Activated CD4-positive, alpha-beta T cell treated with anti-CD3 and anti-CD28 coated beads, Interleukin-2, Interleukin-6, amounts not matched to agents 100 ng/mL and 50 ng/mL, durations not matched to agents 16 hours and 8 hours (primary cell): ENCODE measurements at regions not wholly inside any gene's neighbourhood (a gene's known extent, or its start where the extent isn't known, plus 50 kb on each side); places are given as distances from the start of the nearest gene placed in this dataset.
A peak's percentile ranks its signal among the peaks of the same experiment; 100 is the strongest.

ENCODE experiments used
- DNase-seq: peaks from one replicate; pipeline ENCODE4 v3.0.0-alpha.2; 2020

DNA sequence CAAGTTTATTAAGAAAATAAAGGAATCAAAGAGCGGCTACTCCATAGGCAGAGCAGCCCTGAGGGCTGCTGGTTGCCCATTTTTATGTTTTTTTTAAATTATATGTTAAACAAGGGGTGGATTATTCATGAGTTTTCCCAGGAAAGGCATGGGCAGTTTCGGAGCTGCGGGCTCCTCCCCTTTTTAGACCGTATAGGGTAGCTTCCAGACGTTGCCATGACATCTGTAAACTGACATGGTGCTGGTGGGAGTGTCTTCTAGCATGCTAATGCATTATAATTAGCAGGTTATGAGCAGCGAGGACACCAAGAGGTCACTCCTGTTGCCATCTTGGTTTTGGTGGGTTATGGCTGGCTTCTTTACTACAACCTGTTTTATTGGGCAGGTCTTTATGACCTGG, 301.8 kb downstream of the TFAP2C start:
- DNase-seq, result no peak

DNA sequence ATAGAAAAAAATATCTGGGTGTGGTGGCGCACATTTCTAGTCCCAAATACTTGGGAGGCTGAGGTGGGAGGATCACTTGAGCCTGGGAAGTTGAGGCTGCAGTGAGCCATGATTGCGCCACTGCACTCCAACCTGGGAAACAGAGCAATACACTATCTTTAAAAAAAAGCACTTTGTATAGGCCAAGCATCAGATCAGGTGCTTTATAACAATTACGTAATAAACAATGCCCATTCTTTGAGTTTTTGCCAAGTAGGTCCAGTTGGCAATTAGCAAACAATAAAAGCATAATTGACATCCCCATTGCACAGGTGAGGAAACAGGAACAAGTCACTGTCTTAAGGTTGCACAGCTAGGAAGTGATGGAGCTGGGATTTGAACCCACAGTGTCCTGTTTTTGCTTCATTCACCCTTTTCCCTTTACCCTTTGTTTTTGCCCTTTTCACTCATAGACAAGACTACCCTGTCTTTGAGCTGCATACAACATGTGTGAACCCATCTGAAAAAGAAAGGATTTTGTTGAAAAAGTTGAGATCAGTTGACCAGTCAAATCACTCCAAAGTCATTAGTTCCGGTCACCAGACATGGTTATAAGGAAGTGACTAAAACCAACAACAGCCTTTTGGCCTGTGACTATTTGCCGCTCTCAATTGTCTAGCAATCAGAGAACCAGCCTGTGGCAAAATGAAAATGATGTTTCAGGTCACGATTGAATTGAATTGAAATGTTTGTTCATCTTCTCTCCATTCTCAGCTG, 303.6 kb downstream of the TFAP2C start:
- DNase-seq, result no peak

DNA sequence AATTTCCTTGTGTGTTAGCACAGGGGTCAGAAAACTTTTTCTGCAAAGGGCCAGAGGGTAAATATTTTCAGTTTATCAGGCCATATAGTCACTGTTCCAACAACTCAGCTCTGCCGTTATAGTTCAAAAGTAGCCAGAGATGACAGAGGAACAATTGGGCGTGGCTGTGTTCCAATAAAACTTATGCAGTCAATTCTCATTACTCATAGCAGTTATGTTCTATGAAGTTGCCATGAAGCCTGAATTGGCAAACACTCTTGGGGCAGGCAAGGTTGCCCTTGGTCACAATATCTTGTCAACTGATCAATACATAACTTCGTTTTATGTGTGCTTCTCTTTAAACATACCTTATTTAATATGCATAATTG, 304.2 kb downstream of the TFAP2C start:
- DNase-seq, result no peak

DNA sequence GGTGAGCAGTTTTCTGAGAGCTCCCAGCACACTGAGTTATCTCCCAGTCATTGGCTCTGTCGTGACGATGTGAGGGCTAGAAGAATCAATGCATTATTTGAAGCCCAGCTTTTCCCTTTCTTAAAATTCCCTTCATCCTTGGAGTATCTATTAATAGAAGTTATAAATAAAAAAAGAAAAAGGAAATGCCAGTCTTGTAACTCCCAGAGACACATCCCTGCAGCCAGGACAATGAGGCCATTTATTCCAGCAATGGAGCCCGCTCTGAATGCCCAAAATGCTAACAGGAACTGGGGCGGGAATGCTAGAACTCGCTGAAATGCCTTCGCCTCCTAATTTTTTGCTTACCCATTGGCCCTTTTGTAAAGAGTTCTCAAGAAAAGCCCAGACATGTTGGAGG, 305.8 kb downstream of the TFAP2C start:
- DNase-seq, result no peak

DNA sequence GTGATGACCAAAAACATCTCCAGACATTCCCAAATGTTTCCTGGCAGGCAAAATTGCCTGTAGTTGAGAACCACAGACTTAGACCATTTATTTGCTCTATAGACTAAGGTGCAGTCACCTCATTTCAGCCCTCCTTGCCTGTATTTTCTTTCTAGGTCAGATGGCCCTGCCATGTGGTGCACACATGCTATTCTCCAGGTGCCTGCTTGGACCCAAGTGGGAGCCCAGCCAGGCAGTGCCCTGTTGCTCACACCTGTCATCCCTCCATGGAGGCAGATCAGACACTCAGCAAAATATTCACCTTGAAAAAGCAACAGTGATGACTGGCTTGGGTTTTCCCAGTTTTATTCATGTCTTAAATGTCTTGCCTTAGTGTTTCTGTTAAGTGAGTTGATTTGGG, 311.4 kb downstream of the TFAP2C start:
- no peak for DNase-seq

DNA sequence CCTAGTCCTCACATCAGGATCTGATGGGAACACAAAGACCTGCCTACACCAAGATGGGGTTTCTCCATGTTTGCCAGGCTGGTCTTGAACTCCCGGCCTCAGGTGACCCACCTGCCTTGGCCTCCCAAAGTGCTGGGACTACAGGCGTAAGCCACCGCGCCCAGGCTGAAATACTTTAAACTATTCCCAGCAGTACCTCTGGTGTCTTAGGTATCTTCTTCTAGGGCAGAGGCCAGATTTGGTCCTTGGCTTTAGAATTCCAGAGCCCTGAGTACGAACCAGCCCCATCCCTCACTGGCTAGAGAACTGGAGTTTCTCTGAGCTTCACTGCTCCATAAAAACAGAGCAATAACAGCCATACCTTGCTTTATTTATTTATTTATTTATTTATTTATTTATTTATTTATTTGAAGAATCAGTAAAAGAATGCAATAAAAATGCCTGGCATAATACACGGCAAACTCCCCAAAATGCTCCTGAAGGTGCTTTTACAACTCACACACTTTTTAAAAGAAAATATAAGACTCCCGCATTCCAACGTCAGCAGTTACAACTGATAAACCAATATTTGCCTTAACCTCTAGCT, 312.1 kb downstream of the TFAP2C start:
- DNase-seq, result no peak

DNA sequence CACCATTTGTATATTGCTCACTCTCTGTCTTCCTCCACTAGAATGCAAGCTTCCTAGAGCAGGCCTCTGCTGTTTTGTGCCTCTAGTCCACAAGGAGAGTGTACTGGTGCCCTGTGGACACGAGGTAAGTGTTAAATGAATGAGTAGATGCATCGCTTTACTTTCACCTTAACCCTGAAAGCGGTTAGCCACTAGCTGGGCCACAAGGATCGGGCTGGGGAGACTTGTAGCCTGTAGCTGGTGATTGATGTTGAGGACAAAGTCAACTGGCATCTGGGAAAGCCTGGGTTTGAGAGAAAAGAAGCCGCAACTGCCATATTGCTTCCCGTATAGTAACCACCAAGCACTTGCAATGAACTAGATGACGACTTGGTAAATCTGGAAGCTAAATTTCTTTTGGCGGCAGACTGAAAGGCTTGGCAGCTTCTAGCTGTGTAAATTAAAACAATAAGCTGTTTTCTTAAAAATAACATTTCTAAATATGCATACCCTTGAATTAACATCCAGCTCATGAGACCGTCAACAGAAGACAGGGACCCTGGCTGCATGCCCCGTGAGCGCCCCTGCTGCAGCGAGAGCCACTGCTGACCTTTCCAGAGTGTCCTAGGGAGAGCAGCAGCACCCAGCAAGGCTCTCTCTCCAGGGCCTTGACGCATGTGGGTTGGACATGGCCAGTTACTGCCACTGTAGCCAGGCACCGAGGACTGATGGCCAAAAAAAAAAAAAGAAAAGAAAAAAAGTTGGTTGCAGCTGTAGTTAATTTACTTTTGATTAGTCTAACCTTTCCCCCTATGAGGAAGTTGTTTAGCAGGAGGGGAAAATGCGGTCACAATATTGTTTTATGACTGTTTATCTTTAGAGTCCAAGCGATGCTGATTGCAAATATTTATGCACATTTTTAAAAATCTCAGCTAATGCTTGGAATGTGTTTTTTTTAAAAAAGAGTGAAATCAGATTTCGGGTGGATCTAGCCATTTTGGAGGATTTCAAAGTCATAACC, 315.1 kb downstream of the TFAP2C start:
- DNase-seq, result no peak

DNA sequence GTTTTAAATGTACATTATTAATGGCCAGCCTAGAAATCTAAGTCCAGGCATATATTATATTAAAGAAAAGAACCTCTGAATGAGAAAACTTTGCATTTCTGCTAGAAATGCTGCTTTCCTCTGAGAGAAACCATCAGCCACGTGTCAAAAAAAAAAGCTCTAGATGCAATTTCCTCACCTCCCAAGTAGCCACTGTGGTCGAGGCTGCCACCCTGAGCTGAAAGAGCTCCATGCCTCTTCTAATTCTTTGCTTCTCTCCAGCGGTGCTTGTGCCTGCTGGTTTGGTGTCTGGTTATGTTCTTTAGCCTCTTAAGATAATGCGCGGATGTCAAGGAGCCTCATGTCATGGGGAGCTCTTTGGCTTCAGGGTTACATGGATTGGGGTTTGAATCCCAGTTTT, 316.0 kb downstream of the TFAP2C start:
- no peak for DNase-seq

DNA sequence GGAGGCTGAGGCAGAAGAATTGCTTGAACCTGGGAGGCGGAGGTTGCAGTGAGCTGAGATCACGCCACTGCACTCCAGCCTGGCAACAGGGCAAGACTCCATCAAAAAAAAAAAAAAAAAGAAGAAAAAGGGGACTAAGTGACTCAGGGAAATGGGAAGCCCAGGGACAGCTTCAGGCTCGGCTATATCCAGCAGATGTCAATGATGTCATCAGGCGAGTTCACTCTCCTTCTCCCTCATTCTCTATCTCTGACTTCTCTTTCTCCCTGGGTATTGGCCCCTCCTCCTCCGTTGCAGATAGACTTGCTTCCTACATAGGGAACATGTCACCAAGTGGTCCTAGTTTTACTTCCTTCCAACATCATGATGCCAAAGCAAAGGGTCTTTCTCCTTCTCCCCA, 316.8 kb downstream of the TFAP2C start:
- DNase-seq, result no peak

DNA sequence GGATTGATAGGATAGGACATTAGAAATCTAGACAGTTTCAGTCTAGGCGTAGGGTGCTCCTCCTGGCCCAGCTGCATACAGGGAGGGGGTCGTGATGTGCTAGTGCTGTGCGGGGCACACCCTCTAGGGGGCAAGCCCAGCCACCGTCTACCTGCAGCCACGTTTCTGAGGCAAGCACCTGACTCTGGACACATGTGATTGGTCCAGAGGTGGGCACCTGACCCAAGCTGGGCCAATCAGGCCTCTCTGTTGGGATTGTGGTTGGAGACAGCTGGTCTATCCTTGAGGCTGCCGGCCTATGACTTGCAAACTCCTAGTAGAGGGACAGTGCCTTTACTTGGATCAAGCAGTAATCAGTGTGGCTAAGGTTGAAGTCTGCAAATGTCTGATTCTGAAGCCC, 317.1 kb downstream of the BMP7 start:
- DNase-seq, result no peak

DNA sequence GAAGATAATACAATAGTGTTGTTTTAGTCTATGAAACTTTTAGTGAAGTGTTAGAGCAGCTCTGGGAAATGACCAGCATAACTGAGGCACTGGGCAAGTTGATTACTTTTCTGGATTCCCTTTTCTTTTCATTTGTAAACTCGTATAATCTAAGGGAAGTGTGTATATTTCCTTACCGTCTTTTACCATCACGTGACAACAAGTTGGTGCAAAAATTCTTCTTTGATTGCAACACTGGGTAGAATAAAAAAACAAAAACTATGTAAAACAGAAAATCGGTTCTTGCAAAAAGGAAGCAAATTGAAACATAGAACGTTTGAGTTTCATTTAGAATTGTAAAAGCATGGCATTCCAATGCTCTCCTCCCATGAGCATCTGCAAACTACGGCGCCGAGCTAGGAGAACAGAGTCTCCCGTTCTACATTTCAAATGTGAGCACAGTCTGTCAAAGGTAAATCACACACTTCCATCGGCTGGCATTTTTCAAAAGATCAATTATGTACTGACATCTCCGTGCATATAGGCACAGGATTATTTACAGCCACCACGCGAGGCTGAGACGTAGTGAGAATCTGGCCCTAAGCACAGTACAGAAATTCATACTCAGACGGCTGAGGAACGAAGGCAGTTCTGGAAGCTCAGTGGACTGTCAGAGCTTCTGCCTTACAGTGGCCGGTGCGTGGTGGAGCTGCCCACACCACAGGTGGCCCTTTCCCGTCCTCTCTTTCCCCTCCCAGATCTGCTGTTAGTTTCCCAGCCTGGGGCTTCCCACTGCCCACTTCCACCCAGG, 314.0 kb downstream of the BMP7 start:
- DNase-seq, result no peak

DNA sequence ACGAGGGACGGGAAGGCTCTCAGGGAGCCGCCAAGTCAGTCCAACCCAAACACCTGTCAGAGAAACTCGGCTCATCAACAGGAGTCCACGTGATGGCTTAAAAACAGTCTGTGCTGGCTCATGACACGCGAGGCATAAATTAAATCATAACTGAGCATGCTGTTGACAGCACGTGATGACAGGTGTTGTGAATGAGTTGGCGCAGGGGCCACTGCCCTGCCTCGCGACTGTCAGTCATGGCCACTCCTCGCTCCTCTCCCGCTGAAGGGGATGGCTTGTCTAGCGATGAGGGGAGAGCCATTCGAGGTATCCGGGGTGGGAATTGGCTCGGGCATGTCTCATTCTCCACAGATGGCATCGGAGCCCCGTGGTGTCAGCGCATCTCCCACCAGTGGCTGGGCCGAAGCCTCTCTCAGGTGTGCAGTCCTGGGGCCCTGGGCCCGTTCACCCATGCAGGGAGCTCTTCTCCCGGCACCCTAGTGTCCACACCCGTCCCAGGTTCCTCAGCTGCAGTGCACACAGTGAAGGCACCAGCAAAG, 313.3 kb downstream of the BMP7 start:
- DNase-seq, result no peak

DNA sequence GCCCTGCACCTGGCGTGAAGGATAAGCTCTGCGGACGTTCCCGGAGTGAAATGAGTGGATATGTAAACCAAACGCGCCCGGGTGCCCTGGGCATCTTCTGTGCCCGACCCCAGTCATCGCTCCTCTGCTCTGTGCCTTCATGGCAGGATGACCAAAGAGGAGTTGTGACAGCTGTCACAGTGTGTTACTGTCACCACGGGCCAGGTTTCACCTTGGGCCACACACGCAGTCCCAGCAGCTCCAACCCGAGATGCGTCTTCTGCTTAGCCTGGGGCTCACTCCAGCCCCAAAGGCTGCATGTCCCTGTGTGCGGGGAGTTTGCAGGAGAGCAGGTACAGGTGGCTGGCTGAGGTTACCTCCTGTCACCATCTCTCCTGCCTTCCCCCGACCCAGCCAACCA, 311.6 kb downstream of the BMP7 start:
- no peak for DNase-seq

DNA sequence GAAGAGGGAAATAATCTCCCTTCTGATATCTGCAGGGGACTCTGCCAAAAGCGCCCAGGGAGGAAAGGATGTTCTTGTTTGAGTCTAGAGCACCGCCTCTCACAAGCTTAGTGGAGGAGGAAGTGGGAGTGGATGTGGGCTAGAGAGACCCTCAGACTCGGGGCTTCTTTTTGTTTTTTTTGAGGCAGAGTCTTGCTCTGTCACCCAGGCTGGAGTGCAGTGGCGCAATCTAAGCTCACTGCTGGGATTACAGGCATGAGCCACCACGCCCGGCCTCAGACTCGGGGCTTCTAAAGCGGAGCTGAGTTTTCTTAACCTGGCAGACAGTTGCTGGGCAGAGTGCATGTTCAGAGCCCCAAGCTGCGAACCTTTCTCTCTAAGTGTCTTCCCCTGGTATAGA, 310.8 kb downstream of the BMP7 start:
- no peak for DNase-seq

DNA sequence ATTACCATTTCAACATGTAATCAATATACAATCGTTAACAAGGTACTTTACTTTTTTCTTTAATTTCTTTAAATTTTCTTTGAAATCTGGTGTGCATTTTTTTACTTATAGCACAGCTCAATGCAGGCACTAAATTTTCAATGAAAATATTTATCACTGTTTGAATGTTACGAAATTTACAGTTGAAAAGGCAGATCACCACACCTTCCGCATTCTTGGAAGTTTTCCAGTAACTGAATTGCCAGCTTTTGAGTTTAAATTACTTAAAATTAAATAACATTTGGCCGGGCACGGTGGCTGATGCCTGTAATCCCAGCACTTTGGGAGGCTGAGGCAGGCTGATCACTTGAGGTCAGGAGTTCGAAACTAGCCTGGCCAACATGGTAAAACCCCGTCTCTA, 309.9 kb downstream of the BMP7 start:
- DNase-seq, result no peak

DNA sequence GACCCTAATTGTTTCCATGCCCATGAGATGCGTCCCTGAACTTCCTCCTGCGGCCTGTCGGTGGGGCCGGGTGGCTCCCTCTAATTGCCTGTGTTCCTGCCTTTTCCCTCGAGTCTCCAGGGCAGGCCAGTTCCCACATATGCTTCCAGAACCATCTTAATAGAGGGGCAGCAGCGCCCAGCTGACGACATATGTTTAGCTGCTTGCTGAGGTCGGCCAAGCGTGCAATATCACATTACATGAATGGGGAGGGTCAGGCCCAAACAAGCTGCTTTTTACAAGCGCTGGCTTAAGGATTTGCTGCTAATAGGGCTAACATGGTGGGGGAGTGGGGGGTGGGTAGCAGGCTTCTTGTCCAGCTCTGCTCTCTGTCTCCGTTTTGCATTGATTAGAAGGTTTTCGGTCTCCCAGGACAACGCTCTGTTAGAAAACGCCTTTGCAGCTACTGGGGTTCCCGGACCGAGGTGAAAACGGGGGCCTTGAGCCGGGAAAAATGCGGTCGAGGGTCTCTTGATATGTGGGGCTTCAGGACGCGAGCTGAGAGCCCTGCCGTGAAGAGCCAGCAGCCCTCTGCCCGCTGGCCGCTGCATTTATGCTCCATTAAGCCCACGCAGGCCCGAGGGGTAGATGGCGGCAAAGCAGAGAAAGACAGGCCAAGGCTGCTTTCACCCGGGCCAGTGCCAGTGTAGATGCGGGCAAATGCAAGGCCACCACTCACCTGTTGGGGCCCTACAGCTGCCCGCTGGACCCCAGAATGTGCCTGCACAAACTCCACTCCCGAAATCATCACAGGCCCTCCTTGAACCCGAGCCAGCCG, 308.5 kb downstream of the BMP7 start:
- no peak for DNase-seq

DNA sequence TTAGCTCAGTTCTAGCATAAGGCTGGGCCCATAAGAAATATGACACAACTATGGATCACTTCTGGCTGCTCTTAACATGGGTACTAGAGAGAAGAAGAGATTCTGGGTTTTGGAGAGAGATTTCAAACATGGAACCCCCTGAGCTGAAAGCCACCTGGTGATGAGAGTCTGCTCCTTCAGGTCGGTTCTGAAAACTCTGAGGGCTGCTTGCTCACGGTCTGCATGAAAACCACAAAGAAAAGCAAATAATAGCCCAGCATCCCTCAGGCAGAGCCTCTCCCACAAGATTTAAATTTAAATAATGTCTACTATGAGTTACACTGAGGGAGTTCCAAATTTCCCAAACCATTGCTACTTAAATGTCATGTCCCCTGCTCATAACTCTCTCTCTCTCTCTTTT, 301.5 kb downstream of the BMP7 start:
- DNase-seq, result no peak

DNA sequence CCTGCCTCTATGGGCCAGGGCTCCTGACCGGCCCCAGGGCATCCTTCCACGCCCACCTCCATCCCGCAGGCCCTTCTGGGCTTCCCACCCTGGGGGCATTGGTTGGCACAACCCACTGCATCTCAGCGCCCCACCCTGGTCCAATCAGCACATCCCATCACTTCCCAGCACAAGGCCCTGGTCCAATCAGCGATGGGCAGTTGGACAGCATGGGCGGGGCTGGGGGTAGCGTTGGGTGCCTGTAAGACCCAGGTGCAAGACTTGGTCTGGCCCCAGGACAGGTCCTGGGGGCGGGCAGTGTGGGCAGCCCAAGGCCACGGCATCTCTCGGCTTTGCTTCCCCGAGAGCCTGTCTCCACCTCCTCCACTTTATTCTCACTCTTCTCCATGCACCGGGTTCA, 298.5 kb downstream of the BMP7 start:
- DNase-seq, result no peak

DNA sequence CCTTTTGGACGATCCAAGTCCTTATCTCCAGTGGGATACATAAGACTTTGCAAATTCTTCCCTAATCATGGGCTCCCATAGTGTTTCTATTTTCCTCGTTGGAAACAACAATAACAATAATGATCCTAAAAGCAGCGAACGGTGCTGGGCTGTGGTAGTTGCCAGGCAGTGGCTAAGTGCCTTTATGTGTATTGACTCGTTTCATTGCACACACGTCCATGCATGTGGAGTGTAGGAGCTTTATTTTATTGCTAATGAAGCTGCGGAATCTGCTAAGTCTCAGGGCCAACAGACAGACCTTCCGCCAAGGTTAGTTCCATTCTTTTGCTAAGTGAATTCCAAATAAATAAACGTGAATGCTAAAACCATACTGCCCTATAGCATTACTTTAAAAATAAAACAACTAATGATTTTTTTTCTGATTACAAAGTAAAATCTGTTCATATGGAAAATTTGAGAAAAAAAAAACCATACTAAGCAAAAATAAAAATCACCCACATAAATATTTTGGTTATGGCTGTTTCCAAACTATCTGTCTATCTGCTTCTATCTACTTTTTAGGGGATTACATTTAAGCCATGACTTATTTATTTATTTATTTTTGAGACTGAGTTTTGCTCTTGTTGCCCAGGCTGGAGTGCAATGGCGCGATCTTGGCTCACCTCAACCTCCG, 297.9 kb downstream of the BMP7 start:
- no peak for DNase-seq

DNA sequence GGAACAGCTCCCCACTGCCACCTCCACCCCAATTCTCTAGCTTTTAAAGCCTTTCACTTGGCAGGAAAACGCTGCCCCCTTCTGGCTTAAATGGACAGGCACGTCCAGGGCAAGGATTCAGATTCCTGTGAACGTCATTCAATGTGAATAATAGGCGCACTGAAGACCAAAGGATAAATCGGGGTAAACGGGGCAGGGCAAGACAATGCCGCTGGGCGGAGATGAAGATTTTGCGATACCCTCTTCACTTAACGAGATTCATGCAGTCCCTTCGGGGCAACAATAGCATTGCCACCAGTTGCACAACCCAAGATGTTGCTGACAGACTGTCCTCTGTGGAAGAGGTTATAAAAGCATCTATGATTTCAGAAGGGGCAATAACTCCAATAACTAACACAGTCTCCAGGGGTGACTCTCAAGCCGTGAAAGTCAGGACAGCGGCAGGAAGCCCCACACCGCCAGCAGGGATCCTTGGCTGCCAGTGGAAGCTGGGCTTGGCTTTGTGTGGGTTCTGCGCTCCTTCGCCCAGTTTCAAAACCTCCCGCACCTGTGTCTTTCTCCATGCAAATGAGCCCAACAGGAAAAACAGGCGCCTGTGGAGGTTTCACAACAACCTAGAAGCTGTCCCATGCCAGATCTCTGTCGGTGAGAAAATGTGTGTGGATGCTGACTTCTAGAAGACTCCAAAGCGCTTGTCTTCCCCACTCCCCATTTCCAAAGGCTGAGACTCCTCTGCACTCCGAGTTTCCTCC, 291.8 kb downstream of the BMP7 start:
- peak; percentile 45 for DNase-seq

DNA sequence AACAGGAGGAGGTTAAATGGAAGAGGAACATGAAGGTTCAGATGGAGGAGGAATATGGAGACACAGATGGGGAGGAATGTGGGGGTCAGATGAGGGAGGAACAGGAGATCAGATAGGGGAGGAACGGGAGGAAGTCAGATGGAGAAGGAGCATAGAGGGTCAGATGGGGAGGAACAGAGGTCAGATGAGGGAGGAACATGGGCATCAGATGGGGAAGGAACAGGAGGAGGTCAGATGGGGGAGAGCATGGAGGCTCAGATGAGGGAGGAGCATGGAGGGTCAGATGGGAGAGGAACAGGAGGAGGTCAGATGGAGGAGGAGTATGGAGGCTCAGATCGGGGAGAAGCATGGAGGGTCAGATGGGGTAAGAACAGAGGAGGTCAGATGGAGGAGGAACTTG, 290.6 kb downstream of the BMP7 start:
- DNase-seq, result no peak
